ENCODE measurements at regions not wholly inside any gene's neighbourhood (a gene's known extent, or its start where the extent isn't known, plus 50 kb on each side); places are given as distances from the start of the nearest gene placed in this dataset.

- no peak for TF ChIP-seq SUZ12 (IDR thresholded peaks at IDR 0.05)
- TF ChIP-seq ZNF384 (IDR thresholded peaks at IDR 0.05) = no peak
- TF ChIP-seq FOXK2 (IDR thresholded peaks at IDR 0.05) = no peak
- TF ChIP-seq L3MBTL2 (conservative IDR thresholded peaks at IDR 0.05) = no peak
- TF ChIP-seq ELF4 (IDR thresholded peaks at IDR 0.05) = no peak
Measured at GRCh38 chr11:35891096-35891495, 52.8 kb upstream of the LDLRAD3 start.

Data from HEK293T (cell line).